ENCODE measurements at regions not wholly inside any gene's neighbourhood (a gene's known extent, or its start where the extent isn't known, plus 50 kb on each side); places are given as distances from the start of the nearest gene placed in this dataset.

GRCh38 chr4:114177628-114178027, 198.2 kb upstream of the ARSJ start:
- no peak for DNase-seq (ENCODE audit: low read depth in 2 of 2)

GRCh38 chr4:114178392-114178791, 198.9 kb upstream of the ARSJ start:
- DNase-seq (ENCODE audit: low read depth in 2 of 2) = no peak

GRCh38 chr4:114180481-114180880, 201.0 kb upstream of the ARSJ start:
- DNase-seq (ENCODE audit: low read depth in 2 of 2) = peak; percentile 4 to 9

- DNase-seq (ENCODE audit: low read depth in 2 of 2) = no peak
These were observed 205.5 kb upstream of the ARSJ start for GRCh38 chr4:114184901-114185300.

- no peak for DNase-seq (ENCODE audit: low read depth in 2 of 2)
These were observed 208.1 kb upstream of the ARSJ start for GRCh38 chr4:114187592-114187991.

GRCh38 chr4:114191496-114191895, 212.0 kb upstream of the ARSJ start:
- no peak for DNase-seq (ENCODE audit: low read depth in 2 of 2)

- no peak for DNase-seq (ENCODE audit: low read depth in 2 of 2)
These were observed 213.4 kb upstream of the ARSJ start for GRCh38 chr4:114192854-114193253.

GRCh38 chr4:114193624-114194399, 214.4 kb upstream of the ARSJ start:
- no peak for DNase-seq (ENCODE audit: low read depth in 2 of 2)

- no peak for DNase-seq (ENCODE audit: low read depth in 2 of 2)
These were observed 217.2 kb upstream of the ARSJ start for GRCh38 chr4:114196606-114197005.

- DNase-seq (ENCODE audit: low read depth in 2 of 2) = no peak
These were observed 220.6 kb upstream of the ARSJ start for GRCh38 chr4:114200026-114200425.

- DNase-seq (ENCODE audit: low read depth in 2 of 2) = no peak
These were observed 225.8 kb upstream of the ARSJ start for GRCh38 chr4:114205261-114205660.

GRCh38 chr4:114208574-114209151, 229.2 kb upstream of the ARSJ start:
- DNase-seq (ENCODE audit: low read depth in 2 of 2) = no peak

- DNase-seq (ENCODE audit: low read depth in 2 of 2) = no peak
These were observed 230.1 kb upstream of the ARSJ start for GRCh38 chr4:114209584-114209983.

- DNase-seq (ENCODE audit: low read depth in 2 of 2) = no peak
These were observed 232.1 kb upstream of the ARSJ start for GRCh38 chr4:114211556-114211955.

GRCh38 chr4:114217150-114217817, 237.8 kb upstream of the ARSJ start:
- no peak for DNase-seq (ENCODE audit: low read depth in 2 of 2)

- DNase-seq (ENCODE audit: low read depth in 2 of 2) = no peak
These were observed 244.1 kb upstream of the ARSJ start for GRCh38 chr4:114223580-114223979.

GRCh38 chr4:114225436-114225835, 246.0 kb upstream of the ARSJ start:
- no peak for DNase-seq (ENCODE audit: low read depth in 2 of 2)

GRCh38 chr4:114226179-114226578, 246.7 kb upstream of the ARSJ start:
- DNase-seq (ENCODE audit: low read depth in 2 of 2) = no peak

- DNase-seq (ENCODE audit: low read depth in 2 of 2) = no peak
These were observed 247.7 kb upstream of the ARSJ start for GRCh38 chr4:114226968-114227760.

- DNase-seq (ENCODE audit: low read depth in 2 of 2) = no peak
These were observed 250.3 kb upstream of the ARSJ start for GRCh38 chr4:114229706-114230105.

GRCh38 chr4:114236171-114236769, 256.8 kb upstream of the ARSJ start:
- no peak for DNase-seq (ENCODE audit: low read depth in 2 of 2)

- no peak for DNase-seq (ENCODE audit: low read depth in 2 of 2)
These were observed 258.6 kb upstream of the ARSJ start for GRCh38 chr4:114237997-114238396.
